DOHH2 (cell line): ENCODE measurements at regions not wholly inside any gene's neighbourhood (a gene's known extent, or its start where the extent isn't known, plus 50 kb on each side); places are given as distances from the start of the nearest gene placed in this dataset.

Experiments
- H3F3A ChIP-seq: fragments of 200-600 bp; sonication (generic), shearing (Covaris generic); 2 replicates; pipeline ENCODE4 v1.6.0; 2016; ENCODE audit warnings: antibody characterized with exemption, mild to moderate bottlenecking; ENCODE audit not compliant: control insufficient read depth, insufficient read depth
- H3K27ac ChIP-seq: fragments of 200-600 bp; sonication (generic); 2 replicates; pipeline ENCODE4 v1.5.1; 2014; ENCODE audit warnings: low read depth, mild to moderate bottlenecking, low read length, moderate library complexity
- H3K27me3 ChIP-seq: fragments of 200-600 bp; sonication (generic); 2 replicates; pipeline ENCODE4 v1.6.1; 2014; ENCODE audit warnings: mild to moderate bottlenecking, low read length, mixed read lengths; ENCODE audit not compliant: control insufficient read depth
- H3K36me3 ChIP-seq: fragments of 200-600 bp; sonication (generic); 2 replicates; pipeline ENCODE4 v1.6.1; 2014; ENCODE audit warnings: mild to moderate bottlenecking, low read length, moderate library complexity, mixed read lengths; ENCODE audit not compliant: control insufficient read depth
- H3K4me1 ChIP-seq: fragments of 200-600 bp; sonication (generic); 2 replicates; pipeline ENCODE4 v1.6.1; 2014; ENCODE audit warnings: mild to moderate bottlenecking, low read length, mixed read lengths; ENCODE audit not compliant: control insufficient read depth
- H3K4me2 ChIP-seq: fragments of 200-600 bp; sonication (generic); 2 replicates; pipeline ENCODE4 v1.6.0; 2014; ENCODE audit warnings: mild to moderate bottlenecking, low read length, moderate library complexity
- H3K4me3 ChIP-seq: fragments of 200-600 bp; sonication (generic); 2 replicates; pipeline ENCODE4 v1.5.1; 2014; ENCODE audit warnings: mild to moderate bottlenecking, low read length, mixed read lengths
- H3K79me2 ChIP-seq: fragments of 200-600 bp; sonication (generic); 2 replicates; pipeline ENCODE4 v1.6.1; 2014; ENCODE audit warnings: mild to moderate bottlenecking, low read length, mixed read lengths; ENCODE audit not compliant: control insufficient read depth
- H3K9me2 ChIP-seq: fragments of 200-600 bp; sonication (generic); replicated peaks from 2 replicates; pipeline ENCODE4 v1.6.1; 2014; ENCODE audit warnings: mild to moderate bottlenecking, low read length, mixed read lengths; ENCODE audit not compliant: control insufficient read depth
- H3K9me3 ChIP-seq: fragments of 200-600 bp; sonication (generic); 2 replicates; pipeline ENCODE4 v1.6.1; 2014; ENCODE audit warnings: antibody characterized with exemption, low read length, mixed read lengths; ENCODE audit not compliant: control insufficient read depth, insufficient read depth
- H4K20me1 ChIP-seq: fragments of 200-600 bp; sonication (generic); 2 replicates; pipeline ENCODE4 v1.6.0; 2014; ENCODE audit warnings: low read depth, mild to moderate bottlenecking, antibody characterized with exemption, low read length, moderate library complexity; ENCODE audit not compliant: control insufficient read depth, insufficient read depth
- CTCF ChIP-seq: fragments of 200-600 bp; sonication (generic); IDR thresholded peaks from one replicate; pipeline ENCODE4 v1.5.1; 2014; ENCODE audit warnings: antibody characterized with exemption, mild to moderate bottlenecking, low read depth, low read length; ENCODE audit not compliant: poor library complexity, severe bottlenecking
- EZH2phosphoT487 ChIP-seq: fragments of 200-600 bp; sonication (generic); IDR thresholded peaks from 2 replicates; pipeline ENCODE4 v1.6.1; 2017; ENCODE audit warnings: borderline replicate concordance, mild to moderate bottlenecking, antibody characterized with exemption, low read length, moderate library complexity, mixed read lengths

GRCh38 chr2:149679286-149679685, 91.7 kb upstream of the MMADHC start:
- Histone ChIP-seq H3K9me3 (no peaks in the 10 kb centered on the region), H3K27me3 (no peaks in the 10 kb centered on the region), H4K20me1 (no peaks in the 10 kb centered on the region), H3K4me2 (no peak overlapping the region), H3K4me3 (no peak overlapping the region), H3K36me3 (no peaks in the 10 kb centered on the region), H3K4me1 (no peaks in the 10 kb centered on the region), H3K27ac (no peak overlapping the region), H3K79me2 (no peaks in the 10 kb centered on the region), H3K9me2 (no peaks in the 10 kb centered on the region), H3F3A (no peaks in the 10 kb centered on the region)
- TF ChIP-seq CTCF (no peak), EZH2phosphoT487 (no peak)

- no peaks in the 10 kb centered on the region for H3K79me2 ChIP-seq
- no peak overlapping the region for H3K27ac ChIP-seq
- no peak overlapping the region for H3K4me2 ChIP-seq
- no peaks in the 10 kb centered on the region for H3K27me3 ChIP-seq
- no peaks in the 10 kb centered on the region for H3K4me1 ChIP-seq
- no peaks in the 10 kb centered on the region for H3F3A ChIP-seq
- no peaks in the 10 kb centered on the region for H3K9me2 ChIP-seq
- no peak for TF ChIP-seq EZH2phosphoT487
- TF ChIP-seq CTCF = no peak
- H4K20me1 ChIP-seq = no peaks in the 10 kb centered on the region
- no peak overlapping the region for H3K4me3 ChIP-seq
- no peaks in the 10 kb centered on the region for H3K36me3 ChIP-seq
- no peaks in the 10 kb centered on the region for H3K9me3 ChIP-seq
Measured at GRCh38 chr2:149677416-149677815, 89.8 kb upstream of the MMADHC start.

- no peaks in the 10 kb centered on the region for H3K4me1 ChIP-seq
- no peaks in the 10 kb centered on the region for H4K20me1 ChIP-seq
- H3F3A ChIP-seq = no peaks in the 10 kb centered on the region
- no peaks in the 10 kb centered on the region for H3K79me2 ChIP-seq
- TF ChIP-seq CTCF = no peak
- TF ChIP-seq EZH2phosphoT487 = no peak
- H3K9me3 ChIP-seq = no peaks in the 10 kb centered on the region
- H3K27ac ChIP-seq = no peak overlapping the region
- H3K4me2 ChIP-seq = no peak overlapping the region
- no peaks in the 10 kb centered on the region for H3K27me3 ChIP-seq
- no peaks in the 10 kb centered on the region for H3K9me2 ChIP-seq
- no peak overlapping the region for H3K4me3 ChIP-seq
- H3K36me3 ChIP-seq = no peaks in the 10 kb centered on the region
Measured at GRCh38 chr2:149670086-149670485, 82.5 kb upstream of the MMADHC start.
